ENCODE measurements at regions not wholly inside any gene's neighbourhood (a gene's known extent, or its start where the extent isn't known, plus 50 kb on each side); places are given as distances from the start of the nearest gene placed in this dataset.

DNA sequence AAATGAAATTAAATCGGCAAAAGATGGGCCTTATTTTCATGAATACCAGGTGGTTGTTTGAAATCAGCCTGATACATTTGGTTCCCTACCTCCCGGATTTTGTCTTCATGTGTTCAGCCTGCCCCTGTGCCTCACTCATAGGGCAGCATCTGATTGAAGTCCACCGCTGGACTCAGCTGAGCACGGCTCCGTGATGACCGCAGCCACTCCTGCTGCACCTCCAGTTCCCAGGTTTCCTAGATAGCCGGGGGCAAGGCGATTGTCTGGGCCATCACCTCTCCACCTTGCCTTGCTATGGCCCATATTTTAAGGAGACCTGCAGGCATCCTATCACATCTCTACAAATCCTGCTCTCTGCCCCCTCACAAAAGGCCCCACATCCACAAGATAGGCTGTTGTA lies 563.8 kb downstream of the NUF2 start:
- DNase-seq (no peak), ATAC-seq (ENCODE audit: low read depth) (no peak)
- H3K9ac ChIP-seq (ENCODE audit: low read depth, low read length): no peak overlapping the region
- no peak overlapping the region for H3K18ac ChIP-seq (ENCODE audit: low read depth, low read length)
- no peaks in the 10 kb centered on the region for H3K9me3 ChIP-seq (ENCODE audit: control insufficient read depth, insufficient read depth, low read length)
- no peak overlapping the region for H3K27ac ChIP-seq (ENCODE audit: insufficient read depth, low read length)
- BruUV-seq (replicated peaks): no TSS peak
- no peak overlapping the region for H3K23ac ChIP-seq (ENCODE audit: low read depth, low read length)
- H4K5ac ChIP-seq (ENCODE audit: low read depth, low read length): no peak overlapping the region
- H2BK5ac ChIP-seq (ENCODE audit: low read depth, low read length, poor library complexity, severe bottlenecking): no peak overlapping the region
- H3K4ac ChIP-seq (ENCODE audit: low read depth, low read length): no peak overlapping the region
- dilution Hi-C loops (cut with HindIII; ENCODE audit: low sequenced_read_pairs, unreplicated experiment): no loop called here
- H2BK20ac ChIP-seq (ENCODE audit: low read depth, low read length): no peak overlapping the region
- H4K91ac ChIP-seq (ENCODE audit: insufficient read depth, low read depth, low read length): no peak overlapping the region
- in situ Hi-C loops (cut with MboI; ENCODE audit: low sequenced_read_pairs): no loop called here
- no peak overlapping the region for H4K8ac ChIP-seq (ENCODE audit: low read depth in 2 of 2, low read length in 2 of 2)
- no peak overlapping the region for H3K56ac ChIP-seq (ENCODE audit: extremely low read depth, insufficient read depth, low read length)
- H3K9me1 ChIP-seq (ENCODE audit: insufficient read depth, low read length): no peaks in the 10 kb centered on the region
- H3K4me3 ChIP-seq (ENCODE audit: insufficient read depth, low read depth, low read length): no peak overlapping the region
- H2BK120ac ChIP-seq (ENCODE audit: low read depth, low read length): no peak overlapping the region
- H3K79me1 ChIP-seq (ENCODE audit: low read depth in 1 of 2, low read length in 2 of 2): no peaks in the 10 kb centered on the region
- H3K4me1 ChIP-seq (ENCODE audit: control insufficient read depth, insufficient read depth, low read length): no peaks in the 10 kb centered on the region
- H3K36me3 ChIP-seq (ENCODE audit: control insufficient read depth, insufficient read depth, low read length): no peaks in the 10 kb centered on the region
- TF ChIP-seq RAD21 (IDR thresholded peaks at IDR 0.05; ENCODE audit: low read length): no peak
- no peak for TF ChIP-seq MAFK (IDR thresholded peaks at IDR 0.05; ENCODE audit: low read depth, low read length)
- no peak for TF ChIP-seq MAZ (IDR thresholded peaks at IDR 0.05; ENCODE audit: borderline replicate concordance, low read depth, low read length)
- TF ChIP-seq CTCF (conservative IDR thresholded peaks at IDR 0.05; ENCODE audit: low read depth, low read length): no peak
- no peak for TF ChIP-seq SMC3 (IDR thresholded peaks at IDR 0.05; ENCODE audit: low read depth, low read length)
- no peak for TF ChIP-seq USF2 (IDR thresholded peaks at IDR 0.05; ENCODE audit: low read depth, low read length)
- no peak for TF ChIP-seq CHD1 (IDR thresholded peaks at IDR 0.05; ENCODE audit: low read depth, low read length)
- no peak for TF ChIP-seq POLR2A (IDR thresholded peaks at IDR 0.05; ENCODE audit: low read depth, low read length)
- TF ChIP-seq RCOR1 (IDR thresholded peaks at IDR 0.05; ENCODE audit: insufficient replicate concordance, low read length): no peak
- 50% methylated on average over 2 of the region's 8 CpGs; no CpG with 5 or more reads in 1 of the 2 experiments for WGBS, 2 experiments (ENCODE audit: extremely low coverage in 2 of 2, insufficient read length in 1 of 2)
- ChIA-PET POLR2A (ENCODE audit: unreplicated experiment) (no interaction called here), CTCF (no interaction called here)
- intact Hi-C loops (cut with micrococcal nuclease): loop anchor here (10.0 kb wide), 1 partner anchor 1029 kb away; no protein-coding TSS in a partner anchor
- H2AK5ac ChIP-seq (ENCODE audit: low read depth, low read length): no peak overlapping the region
- no peak overlapping the region for H2AFZ ChIP-seq (replicated peaks; ENCODE audit: low read length, poor library complexity)
- H4K20me1 ChIP-seq (ENCODE audit: insufficient read depth, low read length): no peaks in the 10 kb centered on the region
- no peak overlapping the region for H2BK15ac ChIP-seq (ENCODE audit: low read depth, low read length)
- H3K14ac ChIP-seq (replicated peaks; ENCODE audit: low read depth, low read length): no peak overlapping the region
- no peaks in the 10 kb centered on the region for H3K27me3 ChIP-seq (ENCODE audit: control insufficient read depth, insufficient read depth, low read length)
- no peak overlapping the region for H3K4me2 ChIP-seq (ENCODE audit: low read depth, low read length)
- no peak overlapping the region for H2AK9ac ChIP-seq (replicated peaks; ENCODE audit: low read depth, low read length, poor library complexity)

Measured in IMR-90 (cell line).